Urinary bladder (tissue), 3 donors: ENCODE measurements at regions not wholly inside any gene's neighbourhood (a gene's known extent, or its start where the extent isn't known, plus 50 kb on each side); places are given as distances from the start of the nearest gene placed in this dataset.

ENCODE experiments used
- DNase-seq: peaks from one replicate; pipeline ENCODE4 v3.0.0-alpha.2; 2015; ENCODE audit errors: extremely low spot score
- H3K27ac ChIP-seq: one replicate; pipeline ENCODE4 v1.5.1; 2013; ENCODE audit warnings: low read depth, mild to moderate bottlenecking, moderate library complexity
- H3K36me3 ChIP-seq: one replicate; pipeline ENCODE4 v1.6.1; 2013; ENCODE audit warnings: mild to moderate bottlenecking, moderate library complexity; ENCODE audit not compliant: insufficient read depth
- H3K4me1 ChIP-seq: one replicate; pipeline ENCODE4 v1.6.1; 2013; ENCODE audit warnings: mild to moderate bottlenecking, moderate library complexity; ENCODE audit not compliant: insufficient read depth
- H3K4me3 ChIP-seq: one replicate; pipeline ENCODE4 v1.5.1; 2013; ENCODE audit warnings: low read depth, low read length
- WGBS: extraction: QIAGEN DNeasy Blood & Tissue Kit; methylation state at CpG from one replicate; pipeline ENCODE4 v1.1.7; 2013; 5-methylcytosine and 5-hydroxymethylcytosine counted together
- donor health status: healthy with polysubstance abuse.
- donor health status: healthy.

DNA sequence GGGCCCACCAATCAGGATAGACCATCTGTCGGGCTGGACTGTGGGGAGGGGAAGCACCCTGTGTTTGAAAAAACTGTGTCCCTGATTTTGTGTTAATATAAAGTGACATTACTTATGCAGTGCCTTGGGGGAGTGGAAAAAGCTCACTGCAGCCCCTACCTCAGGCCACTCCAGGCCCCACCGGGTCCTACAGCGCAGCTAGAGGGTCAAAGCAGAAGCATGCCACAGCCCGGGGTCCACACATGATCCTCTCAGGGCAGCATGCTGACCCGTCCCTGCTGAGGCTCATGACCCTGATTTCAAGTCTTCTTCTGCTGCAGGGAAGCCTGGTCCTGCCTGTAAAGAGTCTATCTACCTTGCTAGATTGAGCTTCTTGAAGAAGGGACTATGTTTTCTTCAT, 133.0 kb upstream of the PLCB4 start:
- no peak overlapping the region for H3K27ac ChIP-seq
- H3K36me3 ChIP-seq, result no peaks in the 10 kb centered on the region
- no peaks in the 10 kb centered on the region for H3K4me1 ChIP-seq
- DNase-seq, result no peak
- no peak overlapping the region for H3K4me3 ChIP-seq
- WGBS, result 84% methylated on average over 5 of the region's 5 CpGs

- Histone ChIP-seq H3K36me3 (no peaks in the 10 kb centered on the region), H3K4me1 (no peaks in the 10 kb centered on the region), H3K27ac (no peak overlapping the region), H3K4me3 (no peak overlapping the region)
- 93% methylated on average over 1 of the region's 1 CpG for WGBS
- DNase-seq, result no peak
These were observed 130.4 kb upstream of the PLCB4 start for GRCh38 chr20:8938532-8938931.

GRCh38 chr20:8940326-8940725, 128.6 kb upstream of the PLCB4 start:
- DNase-seq, result no peak
- Histone ChIP-seq H3K27ac (no peak overlapping the region), H3K36me3 (no peaks in the 10 kb centered on the region), H3K4me3 (no peak overlapping the region), H3K4me1 (no peaks in the 10 kb centered on the region)
- WGBS, result 85% methylated on average over 2 of the region's 2 CpGs

- DNase-seq, result no peak
- Histone ChIP-seq H3K27ac (no peak overlapping the region), H3K4me3 (no peak overlapping the region), H3K4me1 (no peaks in the 10 kb centered on the region), H3K36me3 (no peaks in the 10 kb centered on the region)
These were observed 125.3 kb upstream of the PLCB4 start for GRCh38 chr20:8943631-8944030.

GRCh38 chr20:8946036-8946940, 122.6 kb upstream of the PLCB4 start:
- no peaks in the 10 kb centered on the region for H3K4me1 ChIP-seq
- H3K36me3 ChIP-seq, result no peaks in the 10 kb centered on the region
- H3K27ac ChIP-seq, result peak overlapping the region; percentile 66
- no peak overlapping the region for H3K4me3 ChIP-seq
- 25% methylated on average over 6 of the region's 6 CpGs for WGBS
- DNase-seq, result no peak

- Histone ChIP-seq H3K4me3 (no peak overlapping the region), H3K27ac (no peak overlapping the region), H3K4me1 (no peaks in the 10 kb centered on the region), H3K36me3 (no peaks in the 10 kb centered on the region)
- WGBS, result 83% methylated on average over 3 of the region's 3 CpGs
- DNase-seq, result no peak
These were observed 120.4 kb upstream of the PLCB4 start for GRCh38 chr20:8948442-8949020.

GRCh38 chr20:8951164-8951563, 117.7 kb upstream of the PLCB4 start:
- H3K36me3 ChIP-seq, result no peaks in the 10 kb centered on the region

DNA sequence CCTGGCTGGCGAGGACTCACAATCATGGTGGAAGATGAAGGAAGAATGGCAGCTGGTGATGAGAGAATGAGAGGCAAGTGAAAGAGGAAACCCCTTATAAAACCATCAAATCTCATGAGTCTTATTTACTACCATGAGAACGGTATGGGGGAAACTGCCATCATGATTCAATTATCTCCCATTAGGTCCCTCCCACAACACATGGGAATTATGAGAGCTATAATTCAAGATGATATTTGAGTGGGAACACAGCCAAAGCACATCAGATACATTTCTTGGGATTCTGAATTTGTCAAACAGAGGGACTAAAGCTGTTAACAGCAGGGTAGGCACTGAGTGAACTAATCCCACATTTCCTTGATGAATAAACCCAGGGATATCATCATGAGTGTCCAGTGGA, 116.2 kb upstream of the PLCB4 start:
- 72% methylated on average over 2 of the region's 2 CpGs for WGBS
- no peak for DNase-seq
- Histone ChIP-seq H3K27ac (no peak overlapping the region), H3K36me3 (no peaks in the 10 kb centered on the region), H3K4me1 (no peaks in the 10 kb centered on the region), H3K4me3 (no peak overlapping the region)

More at GRCh38 chr20:8951164-8951563, 117.7 kb upstream of the PLCB4 start:
- DNase-seq, result no peak
- no peak overlapping the region for H3K27ac ChIP-seq
- H3K4me1 ChIP-seq, result no peaks in the 10 kb centered on the region
- H3K4me3 ChIP-seq, result no peak overlapping the region
- WGBS, result 70% methylated on average over 4 of the region's 4 CpGs

- no peaks in the 10 kb centered on the region for H3K4me1 ChIP-seq
- H3K4me3 ChIP-seq, result no peak overlapping the region
- no peaks in the 10 kb centered on the region for H3K36me3 ChIP-seq
- no peak for DNase-seq
- 94% methylated on average over 1 of the region's 1 CpG for WGBS
- no peak overlapping the region for H3K27ac ChIP-seq
These were observed 115.6 kb upstream of the PLCB4 start for GRCh38 chr20:8953300-8953699.

- Histone ChIP-seq H3K4me1 (no peaks in the 10 kb centered on the region), H3K36me3 (no peaks in the 10 kb centered on the region), H3K27ac (no peak overlapping the region), H3K4me3 (no peak overlapping the region)
- 65% methylated on average over 4 of the region's 4 CpGs for WGBS
- DNase-seq, result no peak
These were observed 108.6 kb upstream of the PLCB4 start for GRCh38 chr20:8960241-8960640.

GRCh38 chr20:8963330-8963729, 105.6 kb upstream of the PLCB4 start:
- no peaks in the 10 kb centered on the region for H3K36me3 ChIP-seq
- no peak overlapping the region for H3K4me3 ChIP-seq
- DNase-seq, result no peak
- H3K27ac ChIP-seq, result no peak overlapping the region
- no peaks in the 10 kb centered on the region for H3K4me1 ChIP-seq

DNA sequence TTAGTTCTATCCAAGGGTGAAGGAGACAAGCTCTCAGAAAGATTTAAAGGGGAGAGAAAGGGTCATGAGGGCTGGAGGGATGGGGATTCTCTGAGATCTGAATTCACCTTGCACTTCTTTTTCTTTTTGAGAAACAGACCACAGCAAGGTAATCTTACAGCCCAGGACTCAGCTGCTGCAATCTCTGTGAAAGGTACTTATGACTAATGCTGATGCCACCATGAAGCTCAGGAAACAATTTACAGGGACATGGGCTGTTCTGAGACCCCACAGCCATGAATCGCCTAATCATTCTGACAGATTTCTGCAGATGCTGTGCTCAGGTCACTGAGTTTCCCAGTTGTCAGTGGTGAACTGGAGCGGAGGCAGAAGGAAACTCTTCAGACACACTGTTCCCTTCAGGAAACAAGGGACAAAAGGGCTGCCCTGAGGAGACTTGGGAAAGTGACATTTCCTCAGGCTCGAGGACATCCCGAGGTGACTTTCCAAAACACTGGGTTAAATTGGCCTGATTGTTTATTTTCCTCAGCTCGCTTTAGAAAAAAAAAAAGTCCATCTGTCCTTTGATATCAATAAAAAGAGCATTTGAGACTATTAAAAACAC, 103.8 kb upstream of the PLCB4 start:
- Histone ChIP-seq H3K4me3 (no peak overlapping the region), H3K4me1 (no peaks in the 10 kb centered on the region), H3K36me3 (no peaks in the 10 kb centered on the region), H3K27ac (no peak overlapping the region)
- DNase-seq, result no peak
- 81% methylated on average over 5 of the region's 5 CpGs for WGBS

- 100% methylated on average over 2 of the region's 2 CpGs for WGBS
- no peaks in the 10 kb centered on the region for H3K36me3 ChIP-seq
- H3K4me1 ChIP-seq, result peaks cover 1% of the 10 kb centered on the region
- H3K27ac ChIP-seq, result no peak overlapping the region
- no peak overlapping the region for H3K4me3 ChIP-seq
- no peak for DNase-seq
These were observed 101.1 kb upstream of the PLCB4 start for GRCh38 chr20:8967641-8968245.

- DNase-seq, result no peak
These were observed 99.7 kb upstream of the PLCB4 start for GRCh38 chr20:8969146-8969583.

More at GRCh38 chr20:8969146-8969583, 99.7 kb upstream of the PLCB4 start:
- Histone ChIP-seq H3K4me3 (no peak overlapping the region), H3K27ac (no peak overlapping the region), H3K36me3 (no peaks in the 10 kb centered on the region), H3K4me1 (peaks cover 1% of the 10 kb centered on the region)
